PC-3 (cell line): ENCODE measurements at regions not wholly inside any gene's neighbourhood (a gene's known extent, or its start where the extent isn't known, plus 50 kb on each side); places are given as distances from the start of the nearest gene placed in this dataset.

ENCODE experiments used
- CTCF ChIP-seq: fragments of 300-600 bp; sonication (generic); conservative IDR thresholded peaks from 2 replicates; pipeline ENCODE4 v1.5.1; 2017; ENCODE audit warnings: antibody characterized with exemption, low read depth, mild to moderate bottlenecking, low read length
- EZH2phosphoT487 ChIP-seq: fragments of 300-600 bp; sonication (generic); IDR thresholded peaks from 2 replicates; pipeline ENCODE4 v1.6.1; 2018; ENCODE audit warnings: mild to moderate bottlenecking, antibody characterized with exemption, low read length, borderline replicate concordance

- TF ChIP-seq CTCF (no peak), EZH2phosphoT487 (no peak)
These were observed 923.4 kb downstream of the QKI start for GRCh38 chr6:164337925-164338397.
